Endothelial cell of umbilical vein (primary cell): ENCODE measurements at regions not wholly inside any gene's neighbourhood (a gene's known extent, or its start where the extent isn't known, plus 50 kb on each side); places are given as distances from the start of the nearest gene placed in this dataset.

ENCODE experiments used
- BruUV-seq: library from RNA; stranded (reverse); fragments of 400-500 nt; replicated peaks from 2 replicates; lab custom pipeline; 2021; lab: Mats Ljungman, UMichigan
- CTCF ChIA-PET: fragments of 300-600, 350-600 bp; sonication (Branson Sonifier 250); formaldehyde crosslinking; loops from one replicate; lab custom pipeline; 2021; ENCODE audit warnings: antibody characterized with exemption, inconsistent platforms; lab: Charles Lee
- POLR2A ChIA-PET: fragments of 300-600, 350-600 bp; sonication (Branson Sonifier 250); formaldehyde crosslinking; loops from one replicate; lab custom pipeline; 2021; ENCODE audit warnings: antibody characterized with exemption, inconsistent platforms; lab: Charles Lee
- DNase-seq: peaks from one replicate; pipeline ENCODE4 v3.0.0-alpha.2; 2011; ENCODE audit warnings: low read depth, low spot score
- FAIRE-seq: peaks from 2 replicates; lab custom pipeline; 2011; peaks lifted over from hg19 to GRCh38; lab: Jason Lieb, UNC
- H2AFZ ChIP-seq: 2 replicates; pipeline ENCODE4 v1.6.0; 2012; ENCODE audit warnings: low read depth, low read length, control low read depth, inconsistent platforms
- H3K27ac ChIP-seq: 2 replicates; pipeline ENCODE4 v1.5.1; 2011; ENCODE audit warnings: low read depth, mild to moderate bottlenecking, control low read depth, low read length, moderate library complexity; ENCODE audit not compliant: insufficient read depth
- H3K27me3 ChIP-seq, 2 experiments: 2 replicates each; pipeline versions ENCODE4 v1.6.0 to v1.6.1; 2011; ENCODE audit warnings: low read length in 2 of 2, mixed read lengths in 1 of 2; ENCODE audit not compliant: control insufficient read depth in 2 of 2, insufficient read depth in 2 of 2
- H3K36me3 ChIP-seq, 2 experiments: 2 replicates in 1 of 2; 3 replicates in 1 of 2; pipeline ENCODE4 v1.5.1; 2011; ENCODE audit warnings: low read length in 2 of 2, mild to moderate bottlenecking in 1 of 2, moderate library complexity in 1 of 2; ENCODE audit not compliant: control insufficient read depth in 2 of 2, insufficient read depth in 2 of 2; ENCODE audit errors: extremely low read depth in 1 of 2
- H3K4me1 ChIP-seq: 3 replicates; pipeline ENCODE4 v1.5.1; 2011; ENCODE audit warnings: mild to moderate bottlenecking, low read length; ENCODE audit not compliant: control insufficient read depth, insufficient read depth; ENCODE audit errors: extremely low read depth
- H3K4me2 ChIP-seq: 2 replicates; pipeline ENCODE4 v1.6.1; 2011; ENCODE audit warnings: low read length, control low read depth, mixed read lengths; ENCODE audit not compliant: insufficient read depth
- H3K4me3 ChIP-seq, 3 experiments: fragments of 200-600 bp in 1 of 3; sonication (generic), shearing (Covaris generic) in 1 of 3; replicated peaks in 1 of 3; 2 replicates each; pipeline ENCODE4 v1.5.1; 2011 to 2016; ENCODE audit warnings: control low read depth in 3 of 3, low read length in 3 of 3, mild to moderate bottlenecking in 2 of 3, inconsistent platforms in 1 of 3, low read depth in 1 of 3, moderate library complexity in 1 of 3; ENCODE audit not compliant: insufficient read depth in 1 of 3
- H3K79me2 ChIP-seq: 2 replicates; pipeline ENCODE4 v1.6.0; 2012; ENCODE audit warnings: low read length, inconsistent platforms; ENCODE audit not compliant: control insufficient read depth, insufficient read depth
- H3K9ac ChIP-seq: replicated peaks from 2 replicates; pipeline ENCODE3; 2011; ENCODE audit warnings: low read length, control low read depth; ENCODE audit not compliant: insufficient read depth; ENCODE audit errors: extremely low read depth
- H3K9me1 ChIP-seq: replicated peaks from 3 replicates; pipeline ENCODE4 v1.6.0; 2011; ENCODE audit warnings: mild to moderate bottlenecking, low read length; ENCODE audit not compliant: control insufficient read depth, insufficient read depth; ENCODE audit errors: extremely low read depth
- H3K9me3 ChIP-seq: replicated peaks from 2 replicates; pipeline ENCODE4 v1.5.1; 2012; ENCODE audit warnings: low read length, inconsistent platforms; ENCODE audit not compliant: control insufficient read depth, insufficient read depth
- H4K20me1 ChIP-seq: replicated peaks from 2 replicates; pipeline ENCODE3; 2011; ENCODE audit warnings: mild to moderate bottlenecking, low read length; ENCODE audit not compliant: control insufficient read depth, insufficient read depth; ENCODE audit errors: extremely low read depth
- EZH2 ChIP-seq: IDR thresholded peaks from 2 replicates; pipeline ENCODE4 v1.6.1; 2012; ENCODE audit warnings: borderline replicate concordance, low read depth, mild to moderate bottlenecking, moderate library complexity, low read length, inconsistent platforms; ENCODE audit not compliant: severe bottlenecking
- FOS ChIP-seq: IDR thresholded peaks from 2 replicates; pipeline ENCODE4 v1.6.1; 2011; ENCODE audit warnings: mild to moderate bottlenecking, low read length, moderate library complexity, borderline replicate concordance; ENCODE audit not compliant: insufficient read depth
- GATA2 ChIP-seq: IDR thresholded peaks from 2 replicates; pipeline ENCODE4 v1.7.0; 2011; ENCODE audit warnings: low read depth, mild to moderate bottlenecking, moderate library complexity, mixed read lengths, low read length; ENCODE audit not compliant: insufficient read length, insufficient read depth
- JUN ChIP-seq: IDR thresholded peaks from 2 replicates; pipeline ENCODE4 v1.6.1; 2011; ENCODE audit warnings: borderline replicate concordance, low read depth; ENCODE audit not compliant: insufficient read length, insufficient read depth
- MYC ChIP-seq: IDR thresholded peaks from one replicate; pipeline ENCODE4 v1.6.1; 2011; ENCODE audit warnings: mild to moderate bottlenecking, low read depth, low read length
- POLR2A ChIP-seq: IDR thresholded peaks from 2 replicates; pipeline ENCODE4 v1.6.1; 2012; ENCODE audit warnings: low read depth, mild to moderate bottlenecking, control low read depth, low read length
- POLR2AphosphoS5 ChIP-seq: IDR thresholded peaks from 2 replicates; pipeline ENCODE4 v1.6.1; 2012; ENCODE audit warnings: low read depth, mild to moderate bottlenecking, control low read depth, low read length, moderate library complexity; ENCODE audit not compliant: insufficient read depth
- dilution Hi-C: fragments of 300-500 bp; cut with MboI; formaldehyde crosslinking; loops from one replicate; pipeline ENCODE4 v1.15.0; 2019; ENCODE audit warnings: low sequenced_read_pairs; ENCODE audit not compliant: extremely low pct_ligation_motif_present
- intact Hi-C: fragments of 100-400 bp; cut with micrococcal nuclease; formaldehyde crosslinking; loops from one replicate; pipeline ENCODE4 v1.10.0; 2022
- TF ChIP-seq, protein P1 (sequence below), 2 donors: IDR thresholded peaks; 1 replicate in 1 of 2; 2 replicates in 1 of 2; pipeline ENCODE4 v1.5.1; 2011; ENCODE audit warnings: low read length in 2 of 2, mild to moderate bottlenecking in 2 of 2, moderate library complexity in 2 of 2, control low read depth in 1 of 2, inconsistent platforms in 1 of 2, low read depth in 1 of 2; ENCODE audit not compliant: insufficient read depth in 1 of 2; ENCODE audit errors: extremely low read depth in 1 of 2
- TF ChIP-seq, protein P2 (sequence below): IDR thresholded peaks from 2 replicates; pipeline ENCODE4 v1.6.1; 2011; ENCODE audit not compliant: insufficient read depth, insufficient read length

- Histone ChIP-seq H3K4me1 (no peaks in the 10 kb centered on the region), H3K4me3 (no peak overlapping the region), H3K9me3 (no peaks in the 10 kb centered on the region), H3K27me3 (no peaks in the 10 kb centered on the region), H2AFZ (no peak overlapping the region), H3K36me3 (no peaks in the 10 kb centered on the region), H3K9me1 (no peaks in the 10 kb centered on the region), H3K27ac (no peak overlapping the region), H3K79me2 (no peaks in the 10 kb centered on the region), H3K9ac (no peak overlapping the region), H4K20me1 (no peaks in the 10 kb centered on the region), H3K4me2 (no peak overlapping the region)
- FAIRE-seq (peak; percentile 77), DNase-seq (peak; percentile 48)
- dilution Hi-C loops (no loop called here), intact Hi-C loops (no loop called here)
- no TSS peak for BruUV-seq
- POLR2A ChIA-PET: no interaction called here
- CTCF ChIA-PET: interaction anchor here (1.0 to 1.1 kb wide), 2 partner anchors 10 to 150 kb away, joined by 3 to 4 read pairs; no protein-coding TSS in a partner anchor
- TF ChIP-seq, protein P1, sequence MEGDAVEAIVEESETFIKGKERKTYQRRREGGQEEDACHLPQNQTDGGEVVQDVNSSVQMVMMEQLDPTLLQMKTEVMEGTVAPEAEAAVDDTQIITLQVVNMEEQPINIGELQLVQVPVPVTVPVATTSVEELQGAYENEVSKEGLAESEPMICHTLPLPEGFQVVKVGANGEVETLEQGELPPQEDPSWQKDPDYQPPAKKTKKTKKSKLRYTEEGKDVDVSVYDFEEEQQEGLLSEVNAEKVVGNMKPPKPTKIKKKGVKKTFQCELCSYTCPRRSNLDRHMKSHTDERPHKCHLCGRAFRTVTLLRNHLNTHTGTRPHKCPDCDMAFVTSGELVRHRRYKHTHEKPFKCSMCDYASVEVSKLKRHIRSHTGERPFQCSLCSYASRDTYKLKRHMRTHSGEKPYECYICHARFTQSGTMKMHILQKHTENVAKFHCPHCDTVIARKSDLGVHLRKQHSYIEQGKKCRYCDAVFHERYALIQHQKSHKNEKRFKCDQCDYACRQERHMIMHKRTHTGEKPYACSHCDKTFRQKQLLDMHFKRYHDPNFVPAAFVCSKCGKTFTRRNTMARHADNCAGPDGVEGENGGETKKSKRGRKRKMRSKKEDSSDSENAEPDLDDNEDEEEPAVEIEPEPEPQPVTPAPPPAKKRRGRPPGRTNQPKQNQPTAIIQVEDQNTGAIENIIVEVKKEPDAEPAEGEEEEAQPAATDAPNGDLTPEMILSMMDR (IDR thresholded peaks at IDR 0.05; ENCODE audit: extremely low read depth in 1 of 2, insufficient read depth in 1 of 2, low read depth in 1 of 2, low read length in 2 of 2): no peak
- TF ChIP-seq FOS: peak; percentile 49
- TF ChIP-seq, protein P2, sequence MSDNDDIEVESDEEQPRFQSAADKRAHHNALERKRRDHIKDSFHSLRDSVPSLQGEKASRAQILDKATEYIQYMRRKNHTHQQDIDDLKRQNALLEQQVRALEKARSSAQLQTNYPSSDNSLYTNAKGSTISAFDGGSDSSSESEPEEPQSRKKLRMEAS: no peak
- no peak for TF ChIP-seq POLR2A
Measured at GRCh38 chr6:145483191-145483996, 251.9 kb downstream of the EPM2A start.

GRCh38 chr6:145485288-145485687 is 250.0 kb downstream of the EPM2A start:
- POLR2A ChIA-PET: no interaction called here
- BruUV-seq: no TSS peak
- no peak overlapping the region for H3K4me3 ChIP-seq
- no peak overlapping the region for H3K4me2 ChIP-seq
- H2AFZ ChIP-seq: no peak overlapping the region
- H3K9me1 ChIP-seq: no peaks in the 10 kb centered on the region
- no peak for TF ChIP-seq GATA2
- TF ChIP-seq, protein P2: no peak
- no peak for TF ChIP-seq POLR2A
- no peak for TF ChIP-seq MYC
- no peak for TF ChIP-seq POLR2AphosphoS5
- no peak for TF ChIP-seq FOS
- TF ChIP-seq EZH2: no peak
- TF ChIP-seq JUN: no peak
- TF ChIP-seq, protein P1 (IDR thresholded peaks at IDR 0.05; ENCODE audit: extremely low read depth in 1 of 2, insufficient read depth in 1 of 2, low read depth in 1 of 2, low read length in 2 of 2): no peak
- H3K27me3 ChIP-seq: no peaks in the 10 kb centered on the region
- no peaks in the 10 kb centered on the region for H3K4me1 ChIP-seq
- CTCF ChIA-PET: no interaction called here
- FAIRE-seq (no peak), DNase-seq (no peak)
- H3K9me3 ChIP-seq: no peaks in the 10 kb centered on the region
- H3K27ac ChIP-seq: no peak overlapping the region
- intact Hi-C loops: no loop called here
- dilution Hi-C loops: no loop called here
- no peaks in the 10 kb centered on the region for H3K79me2 ChIP-seq
- H3K9ac ChIP-seq: no peak overlapping the region
- H3K36me3 ChIP-seq: no peaks in the 10 kb centered on the region
- no peaks in the 10 kb centered on the region for H4K20me1 ChIP-seq
